Endothelial cell of umbilical vein (primary cell): ENCODE measurements at regions not wholly inside any gene's neighbourhood (a gene's known extent, or its start where the extent isn't known, plus 50 kb on each side); places are given as distances from the start of the nearest gene placed in this dataset.
"Not testable (repeated sequence)": the region's sequence is repeated elsewhere in the genome, so short reads cannot be mapped to it uniquely, and the experiment has no call there.

Experiments
- EZH2 ChIP-seq: IDR thresholded peaks from 2 replicates; pipeline ENCODE4 v1.6.1; 2012; ENCODE audit warnings: borderline replicate concordance, low read depth, mild to moderate bottlenecking, moderate library complexity, low read length, inconsistent platforms; ENCODE audit not compliant: severe bottlenecking
- FOS ChIP-seq: IDR thresholded peaks from 2 replicates; pipeline ENCODE4 v1.6.1; 2011; ENCODE audit warnings: mild to moderate bottlenecking, low read length, moderate library complexity, borderline replicate concordance; ENCODE audit not compliant: insufficient read depth
- JUN ChIP-seq: IDR thresholded peaks from 2 replicates; pipeline ENCODE4 v1.6.1; 2011; ENCODE audit warnings: borderline replicate concordance, low read depth; ENCODE audit not compliant: insufficient read length, insufficient read depth
- MYC ChIP-seq: IDR thresholded peaks from one replicate; pipeline ENCODE4 v1.6.1; 2011; ENCODE audit warnings: mild to moderate bottlenecking, low read depth, low read length
- POLR2A ChIP-seq: IDR thresholded peaks from 2 replicates; pipeline ENCODE4 v1.6.1; 2012; ENCODE audit warnings: low read depth, mild to moderate bottlenecking, control low read depth, low read length
- POLR2AphosphoS5 ChIP-seq: IDR thresholded peaks from 2 replicates; pipeline ENCODE4 v1.6.1; 2012; ENCODE audit warnings: low read depth, mild to moderate bottlenecking, control low read depth, low read length, moderate library complexity; ENCODE audit not compliant: insufficient read depth
- TF ChIP-seq, protein P1 (sequence below), 2 donors: IDR thresholded peaks; 1 replicate in 1 of 2; 2 replicates in 1 of 2; pipeline ENCODE4 v1.5.1; 2011; ENCODE audit warnings: low read length in 2 of 2, mild to moderate bottlenecking in 2 of 2, moderate library complexity in 2 of 2, control low read depth in 1 of 2, inconsistent platforms in 1 of 2, low read depth in 1 of 2; ENCODE audit not compliant: insufficient read depth in 1 of 2; ENCODE audit errors: extremely low read depth in 1 of 2

DNA sequence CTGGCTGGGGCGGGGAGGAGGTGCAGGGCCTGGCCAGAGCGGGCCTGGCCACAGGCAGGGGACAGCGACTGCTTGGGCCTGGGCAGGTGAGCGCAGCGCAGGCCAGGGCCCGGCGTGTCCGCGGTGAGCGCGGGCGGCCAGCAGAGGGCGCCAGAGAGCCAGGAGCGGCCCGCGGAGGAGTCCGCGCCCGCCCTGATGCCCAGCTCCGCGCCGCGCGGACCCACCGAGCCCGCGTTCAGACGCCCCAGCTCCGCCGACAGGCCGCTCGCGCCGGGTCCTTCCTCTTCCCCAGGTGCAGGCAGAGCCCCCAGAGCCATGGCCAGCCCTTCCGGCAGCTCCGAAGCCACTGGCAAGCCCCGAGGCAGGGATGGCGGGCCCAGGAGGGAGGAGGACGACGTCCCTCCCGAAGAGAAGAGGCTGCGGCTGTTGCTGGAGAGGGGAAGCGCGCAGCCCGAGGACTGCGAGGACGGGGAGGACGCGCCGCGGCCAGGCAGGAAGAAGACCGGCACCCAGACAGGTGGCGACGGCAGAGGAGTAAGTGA is 171.1 kb upstream of the OSBPL11 start:
- not testable (repeated sequence) for TF ChIP-seq EZH2, JUN, POLR2A, MYC, POLR2AphosphoS5, FOS
- TF ChIP-seq, protein P1, sequence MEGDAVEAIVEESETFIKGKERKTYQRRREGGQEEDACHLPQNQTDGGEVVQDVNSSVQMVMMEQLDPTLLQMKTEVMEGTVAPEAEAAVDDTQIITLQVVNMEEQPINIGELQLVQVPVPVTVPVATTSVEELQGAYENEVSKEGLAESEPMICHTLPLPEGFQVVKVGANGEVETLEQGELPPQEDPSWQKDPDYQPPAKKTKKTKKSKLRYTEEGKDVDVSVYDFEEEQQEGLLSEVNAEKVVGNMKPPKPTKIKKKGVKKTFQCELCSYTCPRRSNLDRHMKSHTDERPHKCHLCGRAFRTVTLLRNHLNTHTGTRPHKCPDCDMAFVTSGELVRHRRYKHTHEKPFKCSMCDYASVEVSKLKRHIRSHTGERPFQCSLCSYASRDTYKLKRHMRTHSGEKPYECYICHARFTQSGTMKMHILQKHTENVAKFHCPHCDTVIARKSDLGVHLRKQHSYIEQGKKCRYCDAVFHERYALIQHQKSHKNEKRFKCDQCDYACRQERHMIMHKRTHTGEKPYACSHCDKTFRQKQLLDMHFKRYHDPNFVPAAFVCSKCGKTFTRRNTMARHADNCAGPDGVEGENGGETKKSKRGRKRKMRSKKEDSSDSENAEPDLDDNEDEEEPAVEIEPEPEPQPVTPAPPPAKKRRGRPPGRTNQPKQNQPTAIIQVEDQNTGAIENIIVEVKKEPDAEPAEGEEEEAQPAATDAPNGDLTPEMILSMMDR (IDR thresholded peaks at IDR 0.05; ENCODE audit: extremely low read depth in 1 of 2, insufficient read depth in 1 of 2, low read depth in 1 of 2, low read length in 2 of 2), result peak; percentile 56 to 65
